Activated naive CD8-positive, alpha-beta T cell treated with anti-CD3 and anti-CD28 coated beads for 36 hours (primary cell): ENCODE measurements at regions not wholly inside any gene's neighbourhood (a gene's known extent, or its start where the extent isn't known, plus 50 kb on each side); places are given as distances from the start of the nearest gene placed in this dataset.
"Not testable (repeated sequence)": the region's sequence is repeated elsewhere in the genome, so short reads cannot be mapped to it uniquely, and the experiment has no call there.

Source experiments
- DNase-seq: peaks from one replicate; pipeline ENCODE4 v3.0.0; 2021
- H3K27ac Mint-ChIP-seq: one replicate; pipeline ENCODE4 v1.8.0; 2022; ENCODE audit warnings: mild to moderate bottlenecking, moderate library complexity, mixed read lengths
- H3K27me3 Mint-ChIP-seq: one replicate; pipeline ENCODE4 v1.8.0; 2022; ENCODE audit warnings: mild to moderate bottlenecking, mixed read lengths
- H3K36me3 Mint-ChIP-seq: one replicate; pipeline ENCODE4 v1.8.0; 2021; ENCODE audit warnings: mild to moderate bottlenecking, mixed read lengths
- H3K4me1 Mint-ChIP-seq: one replicate; pipeline ENCODE4 v1.8.0; 2021; ENCODE audit warnings: mixed read lengths
- H3K4me3 Mint-ChIP-seq: one replicate; pipeline ENCODE4 v1.8.0; 2022; ENCODE audit warnings: mild to moderate bottlenecking, moderate library complexity, mixed read lengths
- H3K9me3 Mint-ChIP-seq: one replicate; pipeline ENCODE4 v1.8.0; 2022; ENCODE audit warnings: mixed read lengths

GRCh38 chr6:168182908-168183612 is 104.0 kb upstream of the FRMD1 start:
- Mint-ChIP-seq H3K4me3 (no peak overlapping the region), H3K27ac (no peak overlapping the region), H3K27me3 (peaks cover 7% of the 10 kb centered on the region), H3K4me1 (no peaks in the 10 kb centered on the region), H3K36me3 (no peaks in the 10 kb centered on the region), H3K9me3 (no peaks in the 10 kb centered on the region)
- DNase-seq: no peak

GRCh38 chr6:168182366-168182765 is 103.4 kb upstream of the FRMD1 start:
- no peak for DNase-seq
- Mint-ChIP-seq H3K27ac (no peak overlapping the region), H3K27me3 (peaks cover 7% of the 10 kb centered on the region), H3K4me1 (no peaks in the 10 kb centered on the region), H3K36me3 (no peaks in the 10 kb centered on the region), H3K4me3 (no peak overlapping the region), H3K9me3 (no peaks in the 10 kb centered on the region)

DNA sequence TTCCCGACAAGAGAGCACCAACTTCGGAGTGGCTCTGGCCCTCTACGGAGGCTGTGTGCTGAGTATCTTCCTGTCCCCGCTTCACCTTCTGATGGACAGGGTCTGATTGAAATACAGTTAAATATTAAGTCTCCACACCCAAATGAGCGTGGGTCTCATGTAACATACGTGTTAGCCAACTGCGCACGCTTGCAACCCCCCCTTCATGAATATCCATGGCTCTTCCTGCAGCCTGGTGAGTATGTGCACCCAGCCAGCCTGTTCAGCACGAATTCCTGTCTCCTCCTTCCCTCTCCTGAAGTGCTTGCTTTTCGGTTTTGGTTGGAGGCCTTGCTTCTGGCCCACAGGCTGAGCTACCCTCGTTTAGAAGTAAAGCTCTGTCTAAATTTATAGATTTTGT is 102.9 kb upstream of the FRMD1 start:
- no peaks in the 10 kb centered on the region for H3K4me1 Mint-ChIP-seq
- DNase-seq: no peak
- no peak overlapping the region for H3K27ac Mint-ChIP-seq
- peaks cover 7% of the 10 kb centered on the region for H3K27me3 Mint-ChIP-seq
- H3K9me3 Mint-ChIP-seq: no peaks in the 10 kb centered on the region
- H3K4me3 Mint-ChIP-seq: no peak overlapping the region
- no peaks in the 10 kb centered on the region for H3K36me3 Mint-ChIP-seq

DNA sequence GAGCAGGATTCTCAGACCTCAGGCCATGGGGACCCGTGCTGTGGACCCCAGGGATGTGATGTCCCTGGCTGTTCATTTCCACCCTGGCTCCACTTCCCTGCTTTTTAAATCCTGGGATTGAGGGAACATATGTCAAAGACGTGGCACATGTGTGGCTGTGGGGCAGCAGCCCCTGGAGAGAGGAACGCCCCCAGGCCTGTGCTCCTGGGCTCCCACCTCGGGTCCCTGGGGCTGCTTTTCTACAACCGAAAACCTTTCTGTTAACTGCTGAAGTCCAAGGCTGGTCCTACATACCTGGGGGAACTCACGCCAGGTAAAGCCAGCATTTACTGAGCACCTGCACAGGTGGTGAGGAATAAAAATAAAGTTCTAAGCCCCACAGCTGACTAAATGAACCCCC is 102.3 kb upstream of the FRMD1 start:
- H3K4me3 Mint-ChIP-seq: no peak overlapping the region
- H3K27ac Mint-ChIP-seq: no peak overlapping the region
- H3K9me3 Mint-ChIP-seq: no peaks in the 10 kb centered on the region

DNA sequence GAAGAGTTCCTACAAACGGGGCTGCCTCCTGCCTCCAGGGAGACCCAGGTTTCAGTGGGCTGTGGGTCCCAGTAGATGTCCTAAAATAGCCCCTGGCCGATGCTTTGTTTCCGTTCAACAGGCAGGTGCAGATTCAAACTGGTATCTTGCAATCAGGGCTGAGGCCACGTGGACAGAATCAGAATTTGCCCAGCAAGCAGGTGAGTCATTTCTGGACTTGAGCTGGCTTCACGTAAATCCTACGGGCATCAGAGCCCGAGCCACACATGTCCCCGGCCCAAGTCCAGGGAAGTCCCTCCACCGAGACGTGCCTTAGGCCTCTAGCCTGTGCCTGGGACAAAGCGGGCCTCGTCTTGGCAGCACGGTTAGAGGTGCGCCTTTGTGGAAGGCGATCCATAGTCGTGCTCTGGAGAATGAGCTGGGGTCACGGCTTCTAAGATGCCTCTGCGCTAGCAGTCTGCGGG is 101.6 kb upstream of the FRMD1 start:
- no peak for DNase-seq
- H3K4me3 Mint-ChIP-seq: no peak overlapping the region
- no peaks in the 10 kb centered on the region for H3K9me3 Mint-ChIP-seq
- no peak overlapping the region for H3K27ac Mint-ChIP-seq
- no peaks in the 10 kb centered on the region for H3K4me1 Mint-ChIP-seq
- H3K36me3 Mint-ChIP-seq: no peaks in the 10 kb centered on the region
- peaks cover 3% of the 10 kb centered on the region for H3K27me3 Mint-ChIP-seq

More for the DNA sequence above, 102.3 kb upstream of the FRMD1 start:
- H3K36me3 Mint-ChIP-seq: no peaks in the 10 kb centered on the region
- peaks cover 3% of the 10 kb centered on the region for H3K27me3 Mint-ChIP-seq
- H3K4me1 Mint-ChIP-seq: no peaks in the 10 kb centered on the region
- DNase-seq: no peak

- H3K27me3 Mint-ChIP-seq: peaks cover 3% of the 10 kb centered on the region
- no peak for DNase-seq
- H3K4me1 Mint-ChIP-seq: no peaks in the 10 kb centered on the region
- no peak overlapping the region for H3K27ac Mint-ChIP-seq
- no peaks in the 10 kb centered on the region for H3K9me3 Mint-ChIP-seq
- H3K36me3 Mint-ChIP-seq: no peaks in the 10 kb centered on the region
- no peak overlapping the region for H3K4me3 Mint-ChIP-seq
Measured at GRCh38 chr6:168179702-168180382, 100.8 kb upstream of the FRMD1 start.

DNA sequence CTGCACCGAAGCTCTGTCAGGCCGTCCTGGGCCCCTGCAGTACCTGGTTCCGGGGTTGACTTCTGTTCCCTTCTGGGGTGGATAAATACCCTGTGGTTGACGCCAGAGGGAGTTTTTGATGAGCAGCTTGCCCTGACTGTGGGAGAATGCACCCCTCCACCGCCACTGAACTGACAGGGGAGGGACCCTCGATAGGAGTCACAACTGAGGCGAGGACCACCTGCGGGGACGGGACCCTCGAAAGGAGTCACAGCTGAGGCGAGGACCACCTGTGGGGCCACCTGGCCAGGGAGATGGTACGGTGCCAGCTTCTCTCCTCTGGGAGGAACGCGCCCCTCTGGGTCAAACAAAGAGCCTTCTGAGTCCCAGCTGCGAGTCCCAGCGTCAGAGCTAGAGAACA is 100.1 kb upstream of the FRMD1 start:
- Mint-ChIP-seq H3K4me1 (no peaks in the 10 kb centered on the region), H3K9me3 (no peaks in the 10 kb centered on the region), H3K36me3 (no peaks in the 10 kb centered on the region), H3K4me3 (no peak overlapping the region), H3K27me3 (peaks cover 9% of the 10 kb centered on the region), H3K27ac (no peak overlapping the region)
- no peak for DNase-seq

- DNase-seq: no peak
- Mint-ChIP-seq H3K4me3 (no peak overlapping the region), H3K27me3 (peaks cover 14% of the 10 kb centered on the region), H3K9me3 (no peaks in the 10 kb centered on the region), H3K27ac (no peak overlapping the region), H3K4me1 (no peaks in the 10 kb centered on the region), H3K36me3 (no peaks in the 10 kb centered on the region)
Measured at GRCh38 chr6:168177103-168177891, 98.3 kb upstream of the FRMD1 start.

GRCh38 chr6:168171673-168172353 is 92.8 kb upstream of the FRMD1 start:
- Mint-ChIP-seq H3K4me3 (no peak overlapping the region), H3K4me1 (peaks cover 1% of the 10 kb centered on the region), H3K36me3 (peaks cover 5% of the 10 kb centered on the region), H3K27ac (no peak overlapping the region), H3K27me3 (peaks cover 20% of the 10 kb centered on the region), H3K9me3 (peaks cover 21% of the 10 kb centered on the region)
- DNase-seq: no peak

DNA sequence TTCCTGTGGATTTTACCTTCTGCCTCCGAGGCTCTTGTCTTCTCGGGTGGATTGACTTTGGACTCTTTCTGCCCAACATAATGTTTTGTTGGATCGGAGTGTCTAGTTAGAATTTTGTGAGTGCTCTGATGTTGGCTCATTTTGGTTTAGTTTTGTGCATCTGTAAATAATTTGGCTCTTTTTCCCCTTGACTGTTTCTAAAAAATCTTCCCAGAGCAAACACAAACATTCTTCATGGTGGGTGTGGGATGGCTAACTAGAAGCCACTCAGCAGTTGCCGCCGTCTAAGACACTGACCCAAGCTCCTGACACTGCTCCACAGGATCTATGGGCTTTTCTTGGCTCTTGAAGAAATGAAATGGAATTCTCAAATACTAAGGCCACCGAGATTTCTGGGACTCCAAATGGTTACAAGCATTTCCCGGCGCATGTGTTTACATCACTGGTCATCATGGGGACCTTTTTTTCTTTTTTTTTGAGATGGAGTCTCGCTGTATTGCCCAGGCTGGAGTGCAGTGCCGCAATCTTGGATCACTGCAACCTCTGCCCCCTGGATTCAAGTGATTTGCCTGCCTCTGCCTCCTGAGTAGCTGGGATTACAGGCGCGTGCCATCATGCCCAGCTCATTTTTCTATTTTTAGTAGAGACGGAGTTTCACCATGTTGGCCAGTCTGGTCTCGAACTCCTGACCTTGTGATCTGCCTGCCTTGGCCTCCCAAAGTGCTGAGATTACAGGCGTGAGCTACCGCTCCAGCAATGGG is 92.0 kb upstream of the FRMD1 start:
- DNase-seq: no peak
- peaks cover 21% of the 10 kb centered on the region for H3K9me3 Mint-ChIP-seq
- H3K27ac Mint-ChIP-seq: no peak overlapping the region
- H3K27me3 Mint-ChIP-seq: peaks cover 20% of the 10 kb centered on the region
- H3K36me3 Mint-ChIP-seq: peaks cover 5% of the 10 kb centered on the region
- no peak overlapping the region for H3K4me3 Mint-ChIP-seq
- peaks cover 1% of the 10 kb centered on the region for H3K4me1 Mint-ChIP-seq

- H3K4me1 Mint-ChIP-seq: peaks cover 1% of the 10 kb centered on the region
- peaks cover 21% of the 10 kb centered on the region for H3K9me3 Mint-ChIP-seq
- peaks cover 5% of the 10 kb centered on the region for H3K36me3 Mint-ChIP-seq
- H3K4me3 Mint-ChIP-seq: no peak overlapping the region
- peak overlapping the region; percentile 67 for H3K27ac Mint-ChIP-seq
- DNase-seq: no peak
- peaks cover 20% of the 10 kb centered on the region for H3K27me3 Mint-ChIP-seq
Measured at GRCh38 chr6:168169624-168170023, 90.6 kb upstream of the FRMD1 start.

DNA sequence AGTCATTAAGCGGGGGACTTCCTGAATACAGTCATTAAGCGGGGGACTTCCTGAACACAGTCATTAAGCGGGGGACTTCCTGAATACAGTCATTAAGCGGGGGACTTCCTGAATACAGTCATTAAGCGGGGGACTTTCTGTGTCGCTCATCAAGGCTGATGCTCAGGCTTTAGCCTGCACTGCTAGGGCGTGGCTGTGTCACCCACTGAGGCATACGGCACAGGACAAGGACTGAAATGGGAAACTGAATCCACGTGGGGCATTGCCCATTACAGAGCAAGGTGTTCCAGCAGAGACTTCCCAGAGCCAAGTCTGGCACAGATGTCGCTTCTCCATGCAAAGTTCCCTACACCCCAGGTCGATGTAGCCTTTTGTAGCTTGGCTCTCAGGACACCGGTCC is 89.9 kb upstream of the FRMD1 start:
- not testable (repeated sequence) for H3K4me1 Mint-ChIP-seq, H3K27ac Mint-ChIP-seq, H3K36me3 Mint-ChIP-seq, H3K4me3 Mint-ChIP-seq, DNase-seq
- Mint-ChIP-seq H3K27me3 (peaks cover 14% of the 10 kb centered on the region), H3K9me3 (peaks cover 21% of the 10 kb centered on the region)

DNA sequence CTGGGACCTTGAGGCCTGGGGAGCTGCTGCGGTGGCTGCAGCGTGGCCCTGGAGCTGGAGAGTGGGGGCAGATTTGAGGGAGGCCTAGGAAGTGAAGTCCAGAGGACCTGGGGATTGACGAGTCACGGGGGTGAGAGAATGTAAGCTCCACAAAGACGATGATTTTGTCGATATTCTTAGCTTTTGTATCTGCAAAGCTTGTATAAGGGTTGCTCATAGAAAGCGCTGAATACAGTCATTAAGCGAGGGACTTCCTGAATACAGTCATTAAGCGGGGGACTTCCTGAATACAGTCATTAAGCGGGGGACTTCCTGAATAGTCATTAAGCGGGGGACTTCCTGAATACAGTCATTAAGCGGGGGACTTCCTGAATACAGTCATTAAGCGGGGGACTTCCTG is 89.3 kb upstream of the FRMD1 start:
- not testable (repeated sequence) for H3K36me3 Mint-ChIP-seq, H3K4me3 Mint-ChIP-seq, DNase-seq, H3K4me1 Mint-ChIP-seq
- peak overlapping the region; percentile 62 for H3K27ac Mint-ChIP-seq
- peaks cover 11% of the 10 kb centered on the region for H3K27me3 Mint-ChIP-seq
- peaks cover 21% of the 10 kb centered on the region for H3K9me3 Mint-ChIP-seq
